ENCODE measurements at regions not wholly inside any gene's neighbourhood (a gene's known extent, or its start where the extent isn't known, plus 50 kb on each side); places are given as distances from the start of the nearest gene placed in this dataset.

DNA sequence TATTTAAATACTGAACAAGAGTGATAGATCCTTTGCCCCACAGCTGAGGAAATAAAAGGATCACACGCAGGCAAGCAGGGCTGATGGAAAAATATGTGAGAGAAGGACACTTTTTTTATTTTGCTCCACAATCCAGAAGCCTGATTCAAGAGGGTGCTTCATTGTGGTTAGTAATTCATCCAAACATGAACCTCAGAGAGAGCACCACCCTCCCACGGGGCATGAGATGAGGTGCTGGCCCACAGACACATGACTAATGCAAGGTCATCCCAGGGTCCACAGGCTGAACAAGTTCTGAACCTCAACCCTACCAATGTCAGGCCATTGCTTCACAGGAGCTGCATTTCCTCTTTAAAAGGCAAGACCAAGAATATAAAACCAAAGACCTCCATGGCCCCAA lies 239.6 kb downstream of the MREG start:
- no peak overlapping the region for H2AFZ ChIP-seq (ENCODE audit: low read length)
- CTCF ChIA-PET (ENCODE audit: partially characterized antibody), result interaction anchor here (1.0 to 1.7 kb wide), 2 partner anchors 13 to 55 kb away, joined by 3 to 4 read pairs; no protein-coding TSS in a partner anchor
- FAIRE-seq, result no peak

More for the DNA sequence above, 239.6 kb downstream of the MREG start:
- Histone ChIP-seq H3K9me3 (ENCODE audit: insufficient read depth in 2 of 2, low read depth in 1 of 2, low read length in 1 of 2) (no peaks in the 10 kb centered on the region), H3K4me2 (ENCODE audit: insufficient read depth in 1 of 2, low read depth in 2 of 2, low read length in 2 of 2) (no peak overlapping the region), H4K5ac (ENCODE audit: insufficient read length, low read depth, low read length) (no peak overlapping the region), H3K56ac (replicated peaks; ENCODE audit: insufficient read length, low read depth, low read length) (no peak overlapping the region), H2BK120ac (replicated peaks; ENCODE audit: low read depth, low read length) (no peak overlapping the region), H3K4me3 (ENCODE audit: extremely low read depth in 1 of 4, insufficient read depth in 2 of 4, low read depth in 3 of 4, low read length in 4 of 4) (no peak overlapping the region), H3K27ac (ENCODE audit: low read depth, low read length) (no peak overlapping the region), H2BK5ac (ENCODE audit: low read depth, low read length) (no peak overlapping the region), H4K8ac (ENCODE audit: extremely low read depth, insufficient read depth, low read length) (no peak overlapping the region), H3K18ac (ENCODE audit: extremely low read depth, low read length) (no peak overlapping the region), H4K91ac (replicated peaks; ENCODE audit: insufficient read length, low read length) (no peak overlapping the region), H2BK20ac (ENCODE audit: low read length) (no peak overlapping the region), H3K9ac (replicated peaks in 1 of 4; ENCODE audit: extremely low read depth in 1 of 4, low read depth in 3 of 4, low read length in 3 of 4) (no peak overlapping the region), H2AK5ac (ENCODE audit: low read depth, low read length) (no peak overlapping the region), H3K4me1 (replicated peaks in 1 of 4; ENCODE audit: control insufficient read depth in 3 of 4, insufficient read depth in 4 of 4, low read length in 3 of 4) (peaks cover 0 to 5% (median 2%) of the 10 kb centered on the region in 4 experiments; a peak in 3 of 7 replicates), H3K79me1 (ENCODE audit: low read depth, low read length) (no peaks in the 10 kb centered on the region), H3K36me3 (ENCODE audit: control insufficient read depth in 2 of 4, insufficient read depth in 4 of 4, low read length in 3 of 4) (no peaks in the 10 kb centered on the region), H3K27me3 (replicated peaks in 1 of 4; ENCODE audit: control insufficient read depth in 3 of 4, extremely low read depth in 1 of 4, insufficient read depth in 3 of 4, low read length in 3 of 4) (no peaks in the 10 kb centered on the region), H3K4ac (replicated peaks; ENCODE audit: insufficient read length, low read depth, low read length) (no peak overlapping the region), H3K79me2 (ENCODE audit: control insufficient read depth in 1 of 2, insufficient read depth in 2 of 2, low read length in 2 of 2) (no peaks in the 10 kb centered on the region), H3K23ac (ENCODE audit: insufficient read length) (no peak overlapping the region), H4K20me1 (replicated peaks in 1 of 2; ENCODE audit: control insufficient read depth in 1 of 2, insufficient read depth in 2 of 2, low read length in 2 of 2) (no peaks in the 10 kb centered on the region), H3K14ac (ENCODE audit: insufficient read length) (no peak overlapping the region), H3K23me2 (ENCODE audit: low read depth, low read length) (no peaks in the 10 kb centered on the region), H2BK12ac (ENCODE audit: low read depth, low read length) (no peak overlapping the region), H2BK15ac (ENCODE audit: low read length) (no peak overlapping the region)
- no peak for TF ChIP-seq JUN (IDR thresholded peaks at IDR 0.05; ENCODE audit: low read depth, low read length)
- TF ChIP-seq BRCA1 (IDR thresholded peaks at IDR 0.05; ENCODE audit: low read depth, low read length), result no peak
- TF ChIP-seq EGR1 (IDR thresholded peaks at IDR 0.05; ENCODE audit: borderline replicate concordance, low read depth, low read length), result no peak
- TF ChIP-seq CEBPB (IDR thresholded peaks at IDR 0.05; ENCODE audit: low read depth, low read length), result no peak
- no peak for DNase-seq (ENCODE audit: low read depth in 1 of 2, low spot score in 2 of 2)
- POLR2A ChIA-PET (ENCODE audit: partially characterized antibody), result no interaction called here
- 88% methylated on average over 2 of the region's 2 CpGs; no CpG with 5 or more reads in 1 of the 2 experiments for WGBS, 2 experiments (ENCODE audit: extremely low coverage in 1 of 2, insufficient coverage in 1 of 2, insufficient read length in 1 of 2, insufficient replicate concordance in 2 of 2, low coverage in 1 of 2, low lambda C conversion rate in 2 of 2, missing lambda C conversion rate in 1 of 2)

All from H1 (cell line).